GM19023 (cell line): ENCODE measurements at regions not wholly inside any gene's neighbourhood (a gene's known extent, or its start where the extent isn't known, plus 50 kb on each side); places are given as distances from the start of the nearest gene placed in this dataset.
"Not testable (repeated sequence)": the region's sequence is repeated elsewhere in the genome, so short reads cannot be mapped to it uniquely, and the experiment has no call there.

Experiments used
- ATAC-seq: cut with Tn5 transposase; IDR thresholded peaks from one replicate; pipeline ENCODE4 v1.9.1; 2021; ENCODE audit warnings: mild to moderate bottlenecking, moderate library complexity; ENCODE audit not compliant: unreplicated experiment

DNA sequence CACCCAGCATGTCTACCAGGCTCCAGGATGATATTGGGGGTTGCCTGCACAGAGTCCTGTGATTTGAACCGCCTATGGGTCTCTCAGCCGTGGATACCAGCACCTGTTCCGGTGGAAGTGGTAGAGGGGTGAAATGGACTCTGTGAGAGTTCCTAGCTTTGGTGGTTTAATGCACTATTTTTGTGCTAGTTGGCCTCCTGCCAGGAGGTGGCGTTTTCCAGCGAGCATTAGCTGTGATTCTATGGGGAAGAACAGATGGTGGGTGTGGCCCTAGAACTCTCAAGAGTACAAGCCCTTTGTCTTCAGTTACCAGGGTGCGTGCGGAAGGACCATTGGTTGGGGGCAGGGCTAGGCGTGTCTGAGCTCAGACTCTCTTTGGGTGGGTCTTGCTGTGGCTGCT is 316.9 kb upstream of the AMOT start:
- ATAC-seq: no peak

DNA sequence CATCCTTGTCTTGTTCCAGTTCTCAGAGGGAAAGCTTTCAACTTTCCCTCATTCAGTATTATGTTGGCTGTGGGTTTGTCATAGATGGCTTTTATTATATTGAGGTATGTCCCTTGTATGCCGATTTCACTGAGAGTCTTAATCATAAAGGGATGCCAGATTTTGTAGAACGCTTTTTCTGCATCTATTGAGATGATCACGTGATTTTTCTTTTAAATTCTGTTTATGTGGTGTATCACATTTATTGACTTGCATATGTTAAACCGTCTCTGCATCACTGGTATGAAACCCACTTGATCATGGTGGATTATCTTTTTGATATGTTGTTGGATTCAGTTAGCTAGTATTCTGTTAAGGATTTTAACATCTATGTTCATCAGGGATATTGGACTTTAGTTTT is 313.7 kb upstream of the AMOT start:
- not testable (repeated sequence) for ATAC-seq

DNA sequence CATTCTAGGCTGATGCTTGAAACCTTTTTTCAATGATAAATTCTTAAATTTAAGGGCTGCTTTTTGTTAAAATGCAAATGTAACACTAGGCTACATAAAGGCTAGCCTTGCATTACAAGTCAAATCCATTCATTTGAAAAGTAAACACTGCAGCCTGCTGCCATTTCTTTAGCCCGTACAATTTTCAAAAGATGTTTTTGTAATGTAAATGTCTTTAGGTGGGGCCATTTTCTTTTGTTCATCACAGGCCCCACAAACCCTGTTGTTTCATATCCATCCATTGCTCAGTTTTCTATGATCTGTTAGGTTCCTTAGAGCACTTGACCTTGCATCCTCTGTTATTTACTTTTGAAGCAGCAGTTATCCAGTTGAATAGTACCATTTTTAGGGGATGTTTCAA is 296.2 kb upstream of the AMOT start:
- ATAC-seq: no peak

DNA sequence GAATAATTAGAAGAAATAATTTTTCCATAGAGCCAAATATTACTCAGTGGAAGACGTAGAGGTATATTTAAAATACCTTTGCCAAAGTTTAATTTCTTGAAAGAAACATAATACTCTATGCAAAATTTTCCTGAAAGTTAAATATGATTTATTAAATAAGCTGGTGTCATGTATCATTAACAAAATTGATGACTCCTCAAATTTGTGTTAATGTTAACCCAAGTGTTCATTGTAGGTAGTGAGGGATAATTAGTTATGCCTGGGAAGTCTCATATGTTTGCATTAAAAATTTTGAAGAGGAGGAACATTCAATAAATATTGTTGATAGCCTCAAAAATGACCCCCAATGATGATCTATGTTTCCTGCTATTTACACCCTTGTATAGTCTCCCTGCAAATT is 292.7 kb upstream of the AMOT start:
- ATAC-seq: no peak

DNA sequence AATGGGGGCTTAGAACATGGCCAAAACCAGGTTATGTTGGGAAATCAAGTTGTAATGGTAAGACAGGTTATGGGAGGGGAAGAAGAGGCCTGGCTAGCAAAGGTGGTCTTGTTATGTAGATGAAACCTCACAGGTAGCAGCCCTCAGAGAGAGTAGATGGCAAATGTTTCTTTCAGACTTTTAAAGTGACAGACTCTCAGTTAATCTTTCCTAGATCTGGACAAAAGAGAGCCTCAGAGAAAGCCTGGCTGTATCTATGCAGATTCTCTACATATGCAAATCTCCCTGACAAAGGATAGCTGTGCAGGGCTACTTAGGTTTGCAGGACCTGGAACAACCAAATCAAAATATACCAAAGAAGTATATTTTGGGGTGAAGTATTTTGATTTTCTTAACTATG is 284.1 kb upstream of the AMOT start:
- no peak for ATAC-seq

DNA sequence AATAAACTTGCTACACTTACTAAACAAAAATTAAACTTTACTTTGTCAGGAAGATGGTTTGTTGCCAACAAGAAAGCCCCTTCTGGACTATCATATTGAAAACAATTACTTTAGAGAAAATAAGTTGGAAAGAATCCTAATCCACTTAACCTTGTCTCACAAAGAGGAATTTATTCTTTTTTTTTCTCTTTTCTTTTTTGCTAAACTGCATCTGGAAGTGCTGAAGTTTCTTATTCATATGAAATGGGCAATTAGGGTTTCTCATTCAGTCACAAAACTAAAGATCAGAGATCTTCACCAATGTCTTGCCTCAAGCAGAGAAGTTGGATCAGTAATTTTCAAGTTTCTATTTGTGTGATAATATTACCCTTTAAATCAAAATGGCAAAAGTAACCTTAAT is 234.9 kb upstream of the AMOT start:
- ATAC-seq: no peak

DNA sequence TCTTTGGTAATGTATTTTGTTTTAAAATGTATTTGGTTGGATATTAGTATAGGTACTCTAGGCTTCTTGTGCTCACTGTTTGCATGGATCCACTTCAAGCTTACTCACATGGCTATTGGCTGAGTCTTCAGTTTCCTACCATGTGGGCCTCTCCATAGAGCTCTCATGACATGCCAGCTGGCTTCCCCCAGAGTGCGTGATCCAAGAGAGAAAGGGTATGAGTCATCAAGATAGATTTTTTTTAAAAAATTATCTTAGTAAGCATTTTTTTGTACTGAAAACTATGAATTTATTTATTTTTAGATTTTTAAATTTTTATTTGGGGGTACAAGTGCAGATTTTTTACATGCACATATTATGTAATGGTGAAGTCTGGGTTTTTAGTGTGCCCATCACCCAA is 219.1 kb upstream of the AMOT start:
- ATAC-seq: no peak

DNA sequence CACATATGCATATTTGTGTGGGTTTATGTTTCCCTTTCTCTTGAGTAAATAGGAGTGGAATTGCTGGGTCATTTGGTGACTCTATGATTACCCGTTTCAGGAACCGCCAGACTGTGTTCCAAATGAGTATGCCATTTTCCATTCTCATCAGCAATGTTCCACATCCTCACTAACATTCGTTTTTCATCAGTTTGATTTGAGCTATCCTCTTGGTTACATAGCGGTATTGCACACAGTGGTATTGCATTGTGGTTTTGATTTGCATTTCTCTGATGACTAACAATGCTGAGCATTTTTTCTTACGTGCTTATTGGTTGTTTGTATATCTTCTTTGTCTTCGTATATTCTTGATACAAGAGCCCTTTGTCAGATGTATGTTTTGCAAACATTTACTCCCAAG is 218.0 kb upstream of the AMOT start:
- ATAC-seq: no peak

DNA sequence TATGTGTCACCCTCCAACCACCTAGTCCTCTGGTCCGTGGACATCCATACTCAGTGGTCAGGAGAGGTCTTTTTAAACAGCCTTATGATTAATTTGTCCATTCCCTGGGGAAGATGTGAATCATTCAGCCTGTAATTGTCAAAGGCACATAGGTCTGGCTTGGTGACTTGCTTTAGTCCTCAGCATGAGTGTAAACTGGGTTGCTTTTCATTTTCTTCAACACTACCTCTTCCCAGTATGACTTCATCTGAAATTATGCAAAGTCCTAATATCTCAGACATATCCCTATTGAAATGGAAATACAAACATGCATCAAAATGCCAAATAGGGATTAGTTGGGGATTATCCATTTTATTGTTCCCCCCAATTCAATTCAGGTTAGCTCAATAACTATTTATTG is 208.3 kb upstream of the AMOT start:
- no peak for ATAC-seq

DNA sequence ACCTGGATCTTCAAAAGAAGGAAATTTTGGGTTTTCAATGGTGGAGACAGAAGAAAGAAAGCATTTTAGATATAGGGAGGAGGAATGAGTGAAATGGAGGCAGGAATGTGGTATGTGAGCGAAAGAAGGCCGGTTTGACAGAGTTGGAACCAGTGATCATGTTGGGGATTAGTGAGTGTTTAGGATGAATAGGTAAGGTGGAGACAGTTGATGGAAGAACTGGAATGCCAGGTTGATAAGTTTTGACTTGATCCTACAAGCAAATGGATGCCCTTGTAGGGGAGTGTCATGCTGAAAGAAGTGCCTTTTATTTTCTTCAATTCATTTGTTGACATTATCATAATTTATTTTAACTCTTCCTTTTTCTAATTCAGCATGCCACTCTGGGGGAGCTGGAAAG is 207.8 kb upstream of the AMOT start:
- no peak for ATAC-seq

DNA sequence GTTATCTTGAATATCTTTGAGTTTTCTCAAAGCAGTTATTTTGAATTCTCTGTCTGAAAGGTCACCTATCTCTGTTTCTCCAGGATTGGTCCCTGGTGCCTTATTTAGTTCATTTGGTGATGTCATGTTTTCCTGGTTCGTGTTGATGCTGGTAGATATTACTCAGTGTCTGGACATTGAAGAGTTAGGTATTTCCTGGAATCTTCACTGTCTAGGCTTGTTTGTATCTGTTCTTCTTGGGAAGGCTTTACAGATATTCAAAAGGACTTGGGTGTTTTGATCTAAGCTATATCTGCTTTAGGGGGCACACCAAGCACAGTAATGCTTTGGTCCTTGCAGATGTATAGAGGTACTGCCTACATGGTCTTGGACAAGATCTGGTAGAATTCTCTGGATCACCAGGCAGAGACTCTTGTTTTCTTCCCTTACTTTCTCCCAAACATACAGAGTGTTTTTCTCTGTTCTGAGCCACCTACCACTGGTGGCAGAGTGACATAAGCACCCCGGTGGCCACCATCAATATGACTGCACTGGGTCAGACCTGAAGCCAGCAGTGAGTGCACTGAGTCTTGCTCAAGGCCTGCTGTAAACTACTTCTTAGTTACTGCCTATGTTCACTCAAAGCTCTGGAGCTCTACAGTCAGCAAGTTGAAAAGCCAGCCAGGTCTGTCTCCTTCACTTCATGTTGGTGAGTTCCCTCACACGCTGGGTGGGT is 193.5 kb upstream of the AMOT start:
- ATAC-seq: no peak

DNA sequence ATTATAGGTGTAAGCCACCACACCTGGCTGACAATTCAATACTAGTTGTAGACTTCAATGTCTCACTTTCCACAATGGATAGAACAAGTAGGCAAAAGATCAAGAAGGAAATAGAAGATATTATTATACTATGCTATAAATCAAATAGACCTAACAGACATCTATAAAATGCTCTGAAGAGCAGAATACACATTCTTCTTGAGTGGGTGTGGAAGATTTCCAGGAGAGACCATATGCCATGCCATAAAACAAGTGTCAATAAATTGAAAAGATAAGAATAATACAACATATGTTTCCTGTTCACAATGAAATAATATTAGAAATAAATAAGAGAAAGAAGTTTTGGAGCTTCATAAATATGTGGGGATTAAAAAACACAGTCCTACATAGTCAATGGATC is 179.3 kb upstream of the AMOT start:
- ATAC-seq: no peak

DNA sequence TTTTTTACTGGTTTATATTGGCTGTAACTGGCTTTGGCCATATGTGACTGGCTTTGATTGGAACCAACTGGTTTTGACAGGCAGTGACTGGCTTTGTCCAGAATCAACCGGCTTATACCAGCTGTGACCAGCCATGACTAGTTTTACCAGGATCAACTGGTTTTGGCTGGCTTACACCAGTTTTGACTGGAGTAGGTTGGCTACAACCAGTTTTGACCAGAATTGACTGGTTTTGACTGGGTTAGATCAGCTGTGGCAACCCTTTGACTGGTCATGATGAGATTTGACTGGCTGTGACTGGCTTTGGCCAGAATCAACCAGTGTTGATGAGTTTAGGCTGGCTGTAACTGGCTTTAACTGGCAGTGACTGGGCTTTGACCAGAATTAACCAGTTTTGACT is 169.2 kb upstream of the AMOT start:
- ATAC-seq: no peak

DNA sequence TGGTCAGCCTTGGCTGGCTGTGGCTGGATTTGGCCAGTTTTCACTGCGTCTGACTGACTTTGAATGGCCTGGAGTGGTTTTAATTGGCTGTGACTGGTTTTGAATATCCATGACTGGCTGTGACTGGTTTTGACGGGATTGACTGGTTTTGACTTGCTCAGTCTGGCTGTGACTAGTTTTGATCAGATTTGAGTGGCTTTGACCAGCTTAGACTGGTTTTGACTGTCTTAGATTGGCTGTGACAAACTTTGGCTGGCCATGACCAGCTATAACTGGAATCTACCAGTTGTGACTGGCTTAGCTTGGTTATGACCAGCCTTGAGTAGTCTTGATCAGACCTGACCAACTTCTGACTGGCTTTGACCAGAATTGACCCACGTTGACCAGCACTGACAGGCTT is 168.4 kb upstream of the AMOT start:
- ATAC-seq: no peak

DNA sequence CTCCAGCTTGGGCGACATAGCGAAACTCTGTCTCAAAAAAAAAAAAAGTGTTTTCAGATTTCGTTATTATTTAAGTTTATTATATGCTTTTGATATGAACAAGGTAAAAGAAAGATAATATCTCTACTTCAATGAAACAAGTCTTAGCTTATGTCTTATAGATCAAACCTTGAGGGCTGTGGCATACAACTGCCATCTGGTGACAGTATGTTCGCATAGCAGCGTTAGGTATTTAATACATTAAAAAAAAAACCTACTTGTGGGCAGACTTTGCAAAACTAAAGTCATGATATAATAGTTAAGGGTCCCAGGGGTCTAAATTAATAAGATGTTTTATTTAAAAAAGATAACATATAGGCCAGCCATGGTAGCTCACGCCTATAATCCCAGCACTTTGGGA is 161.2 kb upstream of the AMOT start:
- no peak for ATAC-seq

DNA sequence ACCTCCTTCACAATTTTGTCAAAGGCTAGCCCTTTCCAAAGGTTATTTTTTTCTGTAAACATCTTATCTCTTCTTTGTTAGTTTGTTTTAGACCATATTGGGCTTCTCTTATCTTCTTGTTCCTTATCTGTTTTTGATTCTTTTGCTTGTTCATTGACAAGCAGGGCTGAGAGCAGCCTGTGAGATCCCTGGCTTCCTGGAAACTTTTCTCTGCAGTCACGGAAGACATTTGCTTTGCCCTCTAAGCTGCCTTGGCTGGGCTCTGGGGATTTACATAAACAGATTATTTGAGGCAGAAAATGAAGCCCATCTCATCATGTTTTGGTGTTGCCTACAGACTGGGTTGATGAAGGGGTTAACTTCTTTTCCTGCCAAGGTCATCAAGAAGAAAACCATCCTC is 157.4 kb upstream of the AMOT start:
- ATAC-seq: no peak

DNA sequence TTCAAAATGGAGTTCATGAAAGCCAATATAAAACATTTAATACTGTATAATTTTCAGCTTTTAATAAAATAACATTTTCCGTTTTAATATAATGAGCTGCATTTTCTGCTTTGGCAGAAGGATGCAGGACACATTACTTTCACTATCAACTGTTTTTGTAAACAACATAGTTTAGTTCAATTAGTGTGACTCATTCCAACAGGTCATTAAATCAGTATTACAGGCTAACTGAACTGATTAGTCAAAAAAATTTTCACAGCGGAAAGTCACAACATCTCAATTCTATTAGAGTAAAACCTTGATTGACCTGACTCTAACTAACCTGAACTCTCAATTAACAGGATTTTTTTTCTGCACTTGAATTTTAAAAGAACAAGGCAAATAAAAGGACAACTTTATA is 151.2 kb upstream of the AMOT start:
- ATAC-seq: no peak

DNA sequence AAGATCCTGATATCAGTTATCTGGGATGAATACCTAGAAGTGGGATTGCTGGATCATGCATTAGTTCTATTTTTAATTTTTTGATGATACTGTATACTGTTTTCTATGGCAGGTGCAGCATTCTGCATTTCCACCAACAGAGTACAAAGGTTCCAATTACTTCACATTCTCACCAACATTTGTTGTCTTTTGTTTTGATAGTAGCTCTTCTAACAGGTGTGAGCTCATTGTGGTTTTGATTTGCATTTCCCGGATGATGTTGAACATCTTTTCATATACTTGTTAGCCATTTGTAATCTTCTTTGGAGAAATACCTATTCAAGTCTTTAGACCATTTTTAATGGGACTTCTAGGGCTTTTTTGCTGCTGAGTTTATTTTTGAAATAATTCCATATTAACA is 139.2 kb upstream of the AMOT start:
- no peak for ATAC-seq

DNA sequence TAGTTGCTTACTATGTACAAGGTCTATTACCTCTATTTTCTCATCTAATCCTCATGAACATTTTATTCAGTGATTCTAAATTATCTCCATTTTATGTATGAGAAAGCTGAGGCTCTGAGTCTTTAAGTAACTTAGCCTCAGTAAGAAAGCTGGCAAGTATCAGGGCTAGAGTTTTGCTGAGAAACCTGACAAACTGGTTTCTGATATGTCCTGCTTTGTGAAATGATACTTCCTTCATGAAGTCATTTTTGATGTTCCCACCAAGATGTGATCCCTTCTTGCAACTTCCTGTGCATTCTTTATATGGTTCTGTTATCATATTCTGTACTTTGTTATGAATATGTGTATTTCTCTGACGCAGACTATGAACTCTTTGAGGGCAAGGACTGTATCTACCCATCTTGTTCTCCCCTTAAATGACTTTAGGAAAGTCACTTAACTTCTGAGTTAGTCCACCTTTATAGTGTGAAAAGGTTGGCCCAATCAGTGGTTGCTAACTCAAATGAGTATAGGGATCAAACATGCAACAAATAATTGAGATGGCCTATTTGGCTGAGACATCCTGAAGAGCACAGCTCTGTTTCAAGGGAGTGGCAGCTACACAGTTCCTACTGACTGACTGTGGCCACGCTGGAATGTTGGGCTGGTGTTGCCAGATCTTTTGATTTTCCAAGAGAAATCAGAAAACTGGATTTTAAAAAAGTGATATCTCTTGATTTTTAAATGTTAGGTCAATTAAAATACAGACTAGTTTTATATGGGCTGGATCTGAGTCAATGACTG is 127.9 kb upstream of the AMOT start:
- ATAC-seq: no peak

DNA sequence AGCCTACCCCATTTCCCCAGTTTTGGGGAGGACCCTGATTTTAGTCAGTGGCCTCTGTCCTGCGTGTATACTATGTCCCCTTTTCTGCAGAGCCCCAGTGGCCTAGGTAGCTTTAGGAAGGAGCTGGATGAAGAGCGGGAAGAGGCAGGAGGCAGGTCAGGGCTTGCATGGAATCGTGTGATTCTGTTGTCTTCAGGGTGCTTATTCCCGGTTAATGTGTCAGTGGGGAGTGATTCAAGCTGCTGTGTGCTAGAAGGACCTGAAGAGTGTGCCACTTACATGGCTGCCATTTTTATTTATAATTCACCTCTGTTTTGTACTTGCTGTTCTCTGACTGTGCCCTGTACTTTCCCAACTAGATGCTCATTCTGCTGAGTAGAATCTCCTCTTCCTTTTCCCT is 127.3 kb upstream of the AMOT start:
- no peak for ATAC-seq

DNA sequence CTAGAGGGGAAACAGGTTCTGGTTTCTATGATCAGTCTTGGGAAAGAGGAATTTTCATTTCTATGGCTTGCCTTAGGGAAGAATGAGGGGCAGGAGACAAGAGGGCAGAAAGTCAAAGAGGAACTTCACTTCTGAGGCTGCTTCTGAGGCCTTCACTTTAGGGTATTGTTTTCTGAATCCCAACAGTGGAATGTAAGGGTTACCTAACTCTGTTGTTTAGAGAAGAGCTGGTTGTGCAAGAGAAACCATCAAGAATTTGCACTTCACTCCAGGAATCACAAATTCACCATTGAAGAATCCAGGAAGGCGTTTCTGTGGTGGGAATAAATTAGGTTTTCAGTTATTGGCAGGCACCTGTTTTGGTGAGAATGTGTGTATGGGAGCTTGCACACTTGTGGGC is 126.7 kb upstream of the AMOT start:
- ATAC-seq: no peak

DNA sequence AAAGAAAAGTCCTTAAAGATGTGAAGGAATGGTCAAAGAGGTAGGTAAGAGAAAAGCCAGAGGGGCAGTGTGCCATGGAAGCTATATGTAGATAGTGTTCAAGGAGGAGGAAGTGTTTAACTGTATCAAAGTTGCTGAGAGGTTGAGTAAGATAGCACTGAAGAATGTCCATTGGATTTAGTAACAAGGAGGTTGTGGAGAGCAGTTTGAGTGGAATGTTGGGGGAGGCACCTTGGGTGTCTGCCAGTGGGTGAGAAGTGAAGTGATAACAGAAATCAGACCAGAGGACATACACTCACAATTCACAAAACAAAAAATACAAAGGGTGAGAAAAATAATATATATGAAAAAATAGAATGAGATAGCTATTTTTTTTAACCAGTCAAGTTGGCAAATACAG is 121.3 kb upstream of the AMOT start:
- no peak for ATAC-seq
